NCI-H2196 treated with DMSO at 0.1 percent for 48 hours (cell line): ENCODE measurements at regions not wholly inside any gene's neighbourhood (a gene's known extent, or its start where the extent isn't known, plus 50 kb on each side); places are given as distances from the start of the nearest gene placed in this dataset.

ENCODE experiments used
- DNase-seq: peaks from one replicate; lab custom pipeline; 2025; ENCODE audit not compliant: unreplicated experiment; lab: John Stamatoyannopoulos, UW

- DNase-seq: no peak
These were observed 71.7 kb upstream of the SOX5 start for GRCh38 chr12:24021164-24021502.

- DNase-seq: no peak
These were observed 71.1 kb upstream of the SOX5 start for GRCh38 chr12:24020397-24021163.

GRCh38 chr12:24015833-24016160 is 66.3 kb upstream of the SOX5 start:
- no peak for DNase-seq

- no peak for DNase-seq
These were observed 65.7 kb upstream of the SOX5 start for GRCh38 chr12:24014915-24015832.

GRCh38 chr12:24014240-24014639 is 64.8 kb upstream of the SOX5 start:
- no peak for DNase-seq

- no peak for DNase-seq
These were observed 63.1 kb upstream of the SOX5 start for GRCh38 chr12:24012528-24012927.

- DNase-seq: no peak
These were observed 62.5 kb upstream of the SOX5 start for GRCh38 chr12:24011927-24012507.

GRCh38 chr12:24008166-24008565 is 58.7 kb upstream of the SOX5 start:
- DNase-seq: no peak
